22Rv1 (cell line): ENCODE measurements at regions not wholly inside any gene's neighbourhood (a gene's known extent, or its start where the extent isn't known, plus 50 kb on each side); places are given as distances from the start of the nearest gene placed in this dataset.

Experiments
- ZFX ChIP-seq: fragments of 450-650 bp; IDR thresholded peaks from 2 replicates; pipeline ENCODE4 v1.6.1; 2017; ENCODE audit warnings: antibody characterized with exemption, borderline replicate concordance
- TF ChIP-seq, protein P1 (sequence below): fragments of 450-650 bp; IDR thresholded peaks from 2 replicates; pipeline ENCODE4 v1.5.1; 2017; ENCODE audit warnings: mild to moderate bottlenecking

DNA sequence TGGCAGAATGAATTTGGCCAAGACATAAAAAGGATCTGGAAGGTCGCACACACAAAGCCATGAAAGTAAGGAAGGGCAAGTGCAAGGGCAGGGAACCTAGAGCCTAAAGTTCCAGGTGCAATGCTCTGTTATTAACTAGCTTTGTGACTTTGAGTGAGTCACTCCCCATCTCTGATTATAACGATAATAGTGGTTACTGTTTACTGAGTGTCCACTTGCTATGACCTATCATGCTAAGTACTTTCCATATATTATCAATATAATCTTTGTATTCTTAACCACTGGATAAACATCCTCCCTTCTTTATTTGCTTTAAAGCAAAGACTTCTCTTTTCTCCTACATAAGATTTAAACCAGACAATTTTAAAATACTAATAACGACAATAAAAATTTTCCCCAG lies 504.6 kb upstream of the BRINP1 start:
- TF ChIP-seq, protein P1, sequence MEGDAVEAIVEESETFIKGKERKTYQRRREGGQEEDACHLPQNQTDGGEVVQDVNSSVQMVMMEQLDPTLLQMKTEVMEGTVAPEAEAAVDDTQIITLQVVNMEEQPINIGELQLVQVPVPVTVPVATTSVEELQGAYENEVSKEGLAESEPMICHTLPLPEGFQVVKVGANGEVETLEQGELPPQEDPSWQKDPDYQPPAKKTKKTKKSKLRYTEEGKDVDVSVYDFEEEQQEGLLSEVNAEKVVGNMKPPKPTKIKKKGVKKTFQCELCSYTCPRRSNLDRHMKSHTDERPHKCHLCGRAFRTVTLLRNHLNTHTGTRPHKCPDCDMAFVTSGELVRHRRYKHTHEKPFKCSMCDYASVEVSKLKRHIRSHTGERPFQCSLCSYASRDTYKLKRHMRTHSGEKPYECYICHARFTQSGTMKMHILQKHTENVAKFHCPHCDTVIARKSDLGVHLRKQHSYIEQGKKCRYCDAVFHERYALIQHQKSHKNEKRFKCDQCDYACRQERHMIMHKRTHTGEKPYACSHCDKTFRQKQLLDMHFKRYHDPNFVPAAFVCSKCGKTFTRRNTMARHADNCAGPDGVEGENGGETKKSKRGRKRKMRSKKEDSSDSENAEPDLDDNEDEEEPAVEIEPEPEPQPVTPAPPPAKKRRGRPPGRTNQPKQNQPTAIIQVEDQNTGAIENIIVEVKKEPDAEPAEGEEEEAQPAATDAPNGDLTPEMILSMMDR = no peak
- no peak for TF ChIP-seq ZFX
